ENCODE measurements at regions not wholly inside any gene's neighbourhood (a gene's known extent, or its start where the extent isn't known, plus 50 kb on each side); places are given as distances from the start of the nearest gene placed in this dataset.
"Not testable (repeated sequence)": the region's sequence is repeated elsewhere in the genome, so short reads cannot be mapped to it uniquely, and the experiment has no call there.

DNA sequence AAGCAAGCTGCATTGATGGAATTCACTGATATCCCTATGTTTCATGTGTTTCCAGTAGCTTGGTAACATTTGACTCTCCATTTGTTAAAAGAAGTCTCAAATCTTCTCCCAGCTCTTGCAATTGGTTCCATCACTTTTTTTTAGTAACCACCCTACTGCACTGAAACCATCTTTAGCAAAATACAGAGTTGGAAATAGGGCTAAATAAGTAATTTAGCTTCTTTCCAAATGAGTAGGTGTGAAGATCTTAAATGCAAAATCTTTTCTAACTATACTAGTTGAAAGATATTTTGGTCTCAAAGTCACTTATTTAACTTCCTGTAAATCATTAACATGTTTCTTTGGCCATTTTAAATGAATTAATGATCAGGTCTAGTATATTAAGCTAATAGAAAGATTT, 138.1 kb downstream of the DIRAS2 start:
- H3K27me3 ChIP-seq (ENCODE audit: insufficient read depth, low read depth, low read length), result no peaks in the 10 kb centered on the region

DNA sequence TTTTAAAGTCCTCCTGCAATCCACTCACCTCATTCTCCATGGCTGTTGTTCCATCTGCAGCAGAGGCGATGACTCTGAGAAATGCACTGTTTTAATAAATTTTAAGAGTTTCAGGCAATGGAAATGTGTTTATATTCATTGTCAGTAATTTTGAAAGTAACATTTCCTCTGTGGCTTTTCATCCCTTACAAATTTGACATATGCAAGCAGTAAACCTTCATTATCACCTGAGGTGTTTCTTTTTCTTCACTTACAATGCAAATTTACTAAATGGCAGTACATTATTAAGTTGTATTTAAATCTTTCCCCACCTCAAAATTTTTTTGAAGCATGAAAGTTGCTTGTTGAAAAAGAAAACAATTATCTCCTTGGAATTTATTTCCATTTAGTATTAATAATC, 136.9 kb downstream of the DIRAS2 start:
- no peaks in the 10 kb centered on the region for H3K36me3 ChIP-seq (ENCODE audit: insufficient read depth, low read length)
- no peak overlapping the region for H3K4me2 ChIP-seq (ENCODE audit: low read length)
- H3K9me2 ChIP-seq (ENCODE audit: insufficient read depth, low read length), result no peaks in the 10 kb centered on the region
- H3K4me3 ChIP-seq (ENCODE audit: low read length), result no peak overlapping the region
- H2AFZ ChIP-seq (ENCODE audit: low read depth, low read length), result no peak overlapping the region
- no peak for TF ChIP-seq EP300 (conservative IDR thresholded peaks at IDR 0.05; ENCODE audit: poor library complexity, severe bottlenecking)
- TF ChIP-seq, protein P1, sequence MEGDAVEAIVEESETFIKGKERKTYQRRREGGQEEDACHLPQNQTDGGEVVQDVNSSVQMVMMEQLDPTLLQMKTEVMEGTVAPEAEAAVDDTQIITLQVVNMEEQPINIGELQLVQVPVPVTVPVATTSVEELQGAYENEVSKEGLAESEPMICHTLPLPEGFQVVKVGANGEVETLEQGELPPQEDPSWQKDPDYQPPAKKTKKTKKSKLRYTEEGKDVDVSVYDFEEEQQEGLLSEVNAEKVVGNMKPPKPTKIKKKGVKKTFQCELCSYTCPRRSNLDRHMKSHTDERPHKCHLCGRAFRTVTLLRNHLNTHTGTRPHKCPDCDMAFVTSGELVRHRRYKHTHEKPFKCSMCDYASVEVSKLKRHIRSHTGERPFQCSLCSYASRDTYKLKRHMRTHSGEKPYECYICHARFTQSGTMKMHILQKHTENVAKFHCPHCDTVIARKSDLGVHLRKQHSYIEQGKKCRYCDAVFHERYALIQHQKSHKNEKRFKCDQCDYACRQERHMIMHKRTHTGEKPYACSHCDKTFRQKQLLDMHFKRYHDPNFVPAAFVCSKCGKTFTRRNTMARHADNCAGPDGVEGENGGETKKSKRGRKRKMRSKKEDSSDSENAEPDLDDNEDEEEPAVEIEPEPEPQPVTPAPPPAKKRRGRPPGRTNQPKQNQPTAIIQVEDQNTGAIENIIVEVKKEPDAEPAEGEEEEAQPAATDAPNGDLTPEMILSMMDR (IDR thresholded peaks at IDR 0.05; ENCODE audit: poor library complexity, severe bottlenecking), result no peak
- TF ChIP-seq SMC3 (conservative IDR thresholded peaks at IDR 0.05; ENCODE audit: poor library complexity), result no peak
- TF ChIP-seq POLR2AphosphoS5 (IDR thresholded peaks at IDR 0.05), result no peak
- TF ChIP-seq, protein P2, sequence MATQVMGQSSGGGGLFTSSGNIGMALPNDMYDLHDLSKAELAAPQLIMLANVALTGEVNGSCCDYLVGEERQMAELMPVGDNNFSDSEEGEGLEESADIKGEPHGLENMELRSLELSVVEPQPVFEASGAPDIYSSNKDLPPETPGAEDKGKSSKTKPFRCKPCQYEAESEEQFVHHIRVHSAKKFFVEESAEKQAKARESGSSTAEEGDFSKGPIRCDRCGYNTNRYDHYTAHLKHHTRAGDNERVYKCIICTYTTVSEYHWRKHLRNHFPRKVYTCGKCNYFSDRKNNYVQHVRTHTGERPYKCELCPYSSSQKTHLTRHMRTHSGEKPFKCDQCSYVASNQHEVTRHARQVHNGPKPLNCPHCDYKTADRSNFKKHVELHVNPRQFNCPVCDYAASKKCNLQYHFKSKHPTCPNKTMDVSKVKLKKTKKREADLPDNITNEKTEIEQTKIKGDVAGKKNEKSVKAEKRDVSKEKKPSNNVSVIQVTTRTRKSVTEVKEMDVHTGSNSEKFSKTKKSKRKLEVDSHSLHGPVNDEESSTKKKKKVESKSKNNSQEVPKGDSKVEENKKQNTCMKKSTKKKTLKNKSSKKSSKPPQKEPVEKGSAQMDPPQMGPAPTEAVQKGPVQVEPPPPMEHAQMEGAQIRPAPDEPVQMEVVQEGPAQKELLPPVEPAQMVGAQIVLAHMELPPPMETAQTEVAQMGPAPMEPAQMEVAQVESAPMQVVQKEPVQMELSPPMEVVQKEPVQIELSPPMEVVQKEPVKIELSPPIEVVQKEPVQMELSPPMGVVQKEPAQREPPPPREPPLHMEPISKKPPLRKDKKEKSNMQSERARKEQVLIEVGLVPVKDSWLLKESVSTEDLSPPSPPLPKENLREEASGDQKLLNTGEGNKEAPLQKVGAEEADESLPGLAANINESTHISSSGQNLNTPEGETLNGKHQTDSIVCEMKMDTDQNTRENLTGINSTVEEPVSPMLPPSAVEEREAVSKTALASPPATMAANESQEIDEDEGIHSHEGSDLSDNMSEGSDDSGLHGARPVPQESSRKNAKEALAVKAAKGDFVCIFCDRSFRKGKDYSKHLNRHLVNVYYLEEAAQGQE (IDR thresholded peaks at IDR 0.05; ENCODE audit: borderline replicate concordance), result no peak
- TF ChIP-seq EZH2 (IDR thresholded peaks at IDR 0.05; ENCODE audit: borderline replicate concordance, insufficient read depth, low read length, poor library complexity, severe bottlenecking), result no peak
- no peaks in the 10 kb centered on the region for H3K27me3 ChIP-seq (ENCODE audit: insufficient read depth, low read depth, low read length)
- H3K27ac ChIP-seq (ENCODE audit: low read length), result no peak overlapping the region
- no peak overlapping the region for H3K9ac ChIP-seq (ENCODE audit: low read length)
- no peaks in the 10 kb centered on the region for H3K79me2 ChIP-seq (replicated peaks; ENCODE audit: insufficient read depth, low read length)
- H3F3A ChIP-seq (ENCODE audit: insufficient read depth, low read length, poor library complexity, severe bottlenecking), result no peaks in the 10 kb centered on the region
- no peaks in the 10 kb centered on the region for H3K9me3 ChIP-seq (ENCODE audit: low read length)
- H4K20me1 ChIP-seq (ENCODE audit: insufficient read depth), result no peaks in the 10 kb centered on the region

More for the DNA sequence above, 138.1 kb downstream of the DIRAS2 start:
- no peaks in the 10 kb centered on the region for H3K9me3 ChIP-seq (ENCODE audit: low read length)
- H3K27ac ChIP-seq (ENCODE audit: low read length), result no peak overlapping the region
- TF ChIP-seq TAF1 (IDR thresholded peaks at IDR 0.05; ENCODE audit: low read depth) (no peak), POLR2AphosphoS5 (IDR thresholded peaks at IDR 0.05) (no peak), EZH2 (IDR thresholded peaks at IDR 0.05; ENCODE audit: borderline replicate concordance, insufficient read depth, low read length, poor library complexity, severe bottlenecking) (no peak), MXI1 (conservative IDR thresholded peaks at IDR 0.05; ENCODE audit: poor library complexity, severe bottlenecking) (no peak), RAD21 (conservative IDR thresholded peaks at IDR 0.05) (no peak), EP300 (conservative IDR thresholded peaks at IDR 0.05; ENCODE audit: poor library complexity, severe bottlenecking) (no peak), SMC3 (conservative IDR thresholded peaks at IDR 0.05; ENCODE audit: poor library complexity) (no peak)
- TF ChIP-seq, protein P1 (IDR thresholded peaks at IDR 0.05; ENCODE audit: poor library complexity, severe bottlenecking), result no peak
- TF ChIP-seq, protein P2 (IDR thresholded peaks at IDR 0.05; ENCODE audit: borderline replicate concordance), result no peak
- H3K9ac ChIP-seq (ENCODE audit: low read length), result no peak overlapping the region
- no peaks in the 10 kb centered on the region for H4K20me1 ChIP-seq (ENCODE audit: insufficient read depth)
- no peaks in the 10 kb centered on the region for H3K79me2 ChIP-seq (replicated peaks; ENCODE audit: insufficient read depth, low read length)
- no peak overlapping the region for H2AFZ ChIP-seq (ENCODE audit: low read depth, low read length)
- H3F3A ChIP-seq (ENCODE audit: insufficient read depth, low read length, poor library complexity, severe bottlenecking), result no peaks in the 10 kb centered on the region
- no peaks in the 10 kb centered on the region for H3K9me2 ChIP-seq (ENCODE audit: insufficient read depth, low read length)
- H3K4me2 ChIP-seq (ENCODE audit: low read length), result no peak overlapping the region
- H3K36me3 ChIP-seq (ENCODE audit: insufficient read depth, low read length), result no peaks in the 10 kb centered on the region
- no peak overlapping the region for H3K4me3 ChIP-seq (ENCODE audit: low read length)

DNA sequence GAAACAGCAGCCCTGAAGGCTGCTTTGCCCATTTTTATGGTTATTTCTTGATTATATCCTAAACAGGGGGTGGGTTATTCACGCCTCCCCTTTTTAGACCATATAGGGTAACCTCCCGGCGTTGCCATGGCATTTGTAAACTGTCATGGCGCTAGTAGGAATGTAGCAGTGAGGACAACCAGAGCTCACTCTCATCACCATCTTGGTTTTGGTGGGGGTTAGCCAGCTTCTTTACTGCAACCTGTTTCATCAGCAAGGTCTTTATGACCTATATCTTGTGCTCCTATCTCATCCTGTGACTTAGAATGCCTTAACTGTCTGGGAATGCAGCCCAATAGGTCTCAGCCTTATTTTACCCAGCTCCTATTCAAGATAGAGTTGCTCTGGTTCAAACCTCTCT, 136.2 kb downstream of the DIRAS2 start:
- H3K36me3 ChIP-seq (ENCODE audit: insufficient read depth, low read length); H3K79me2 ChIP-seq (replicated peaks; ENCODE audit: insufficient read depth, low read length); H3K4me3 ChIP-seq (ENCODE audit: low read length); H3K4me2 ChIP-seq (ENCODE audit: low read length); H3K27ac ChIP-seq (ENCODE audit: low read length); H4K20me1 ChIP-seq (ENCODE audit: insufficient read depth); H3K9ac ChIP-seq (ENCODE audit: low read length); H3K9me3 ChIP-seq (ENCODE audit: low read length); H2AFZ ChIP-seq (ENCODE audit: low read depth, low read length); H3K27me3 ChIP-seq (ENCODE audit: insufficient read depth, low read depth, low read length); H3F3A ChIP-seq (ENCODE audit: insufficient read depth, low read length, poor library complexity, severe bottlenecking); H3K9me2 ChIP-seq (ENCODE audit: insufficient read depth, low read length): not testable (repeated sequence)
